NCI-H146 treated with DMSO at 0.1 percent for 48 hours (cell line): ENCODE measurements at regions not wholly inside any gene's neighbourhood (a gene's known extent, or its start where the extent isn't known, plus 50 kb on each side); places are given as distances from the start of the nearest gene placed in this dataset.

ENCODE experiments used
- DNase-seq: peaks from one replicate; lab custom pipeline; 2025; ENCODE audit not compliant: unreplicated experiment; lab: John Stamatoyannopoulos, UW

- DNase-seq = no peak
Measured at GRCh38 chr4:57916479-57916878, 806.3 kb upstream of the IGFBP7 start.

GRCh38 chr4:57911203-57911602 lies 801.0 kb upstream of the IGFBP7 start:
- no peak for DNase-seq

- DNase-seq = no peak
Measured at GRCh38 chr4:57910151-57910550, 800.0 kb upstream of the IGFBP7 start.

- no peak for DNase-seq
Measured at GRCh38 chr4:57905965-57906364, 795.8 kb upstream of the IGFBP7 start.

- DNase-seq = no peak
Measured at GRCh38 chr4:57877047-57877458, 766.9 kb upstream of the IGFBP7 start.

- no peak for DNase-seq
Measured at GRCh38 chr4:57875829-57876392, 765.7 kb upstream of the IGFBP7 start.

GRCh38 chr4:57866468-57867171 lies 756.4 kb upstream of the IGFBP7 start:
- DNase-seq = no peak

GRCh38 chr4:57865264-57865663 lies 755.1 kb upstream of the IGFBP7 start:
- DNase-seq = no peak

GRCh38 chr4:57854748-57855147 lies 744.6 kb upstream of the IGFBP7 start:
- no peak for DNase-seq

- no peak for DNase-seq
Measured at GRCh38 chr4:57850141-57850540, 740.0 kb upstream of the IGFBP7 start.

- DNase-seq = no peak
Measured at GRCh38 chr4:57832083-57832482, 721.9 kb upstream of the IGFBP7 start.

GRCh38 chr4:57789666-57790065 lies 679.5 kb upstream of the IGFBP7 start:
- DNase-seq = no peak

- DNase-seq = no peak
Measured at GRCh38 chr4:57777876-57778275, 667.7 kb upstream of the IGFBP7 start.

GRCh38 chr4:57774681-57775080 lies 664.5 kb upstream of the IGFBP7 start:
- no peak for DNase-seq

GRCh38 chr4:57774171-57774570 lies 664.0 kb upstream of the IGFBP7 start:
- DNase-seq = no peak

- no peak for DNase-seq
Measured at GRCh38 chr4:57766341-57766740, 656.2 kb upstream of the IGFBP7 start.

GRCh38 chr4:57764856-57765255 lies 654.7 kb upstream of the IGFBP7 start:
- DNase-seq = no peak

- DNase-seq = no peak
Measured at GRCh38 chr4:57763070-57763469, 652.9 kb upstream of the IGFBP7 start.

GRCh38 chr4:57740625-57741190 lies 630.5 kb upstream of the IGFBP7 start:
- no peak for DNase-seq

- no peak for DNase-seq
Measured at GRCh38 chr4:57736781-57737180, 626.6 kb upstream of the IGFBP7 start.

GRCh38 chr4:57734104-57734670 lies 624.0 kb upstream of the IGFBP7 start:
- no peak for DNase-seq
